SU-DHL-6 (cell line): ENCODE measurements at regions not wholly inside any gene's neighbourhood (a gene's known extent, or its start where the extent isn't known, plus 50 kb on each side); places are given as distances from the start of the nearest gene placed in this dataset.

Source experiments
- H2AFZ ChIP-seq: fragments of 200-600 bp; sonication (generic); 2 replicates; pipeline ENCODE4 v1.6.1; 2014; ENCODE audit warnings: low read depth, mild to moderate bottlenecking, moderate library complexity, mixed read lengths, antibody characterized with exemption, low read length; ENCODE audit not compliant: severe bottlenecking
- H3F3A ChIP-seq: fragments of 200-600 bp; shearing (Covaris generic); 2 replicates; pipeline ENCODE4 v1.6.0; 2016; ENCODE audit warnings: antibody characterized with exemption, mild to moderate bottlenecking; ENCODE audit not compliant: insufficient read depth
- H3K27ac ChIP-seq: fragments of 200-600 bp; sonication (generic); 2 replicates; pipeline ENCODE4 v1.5.1; 2016; ENCODE audit warnings: low read depth, mild to moderate bottlenecking, low read length, moderate library complexity, mixed read lengths
- H3K27me3 ChIP-seq: fragments of 200-600 bp; sonication (generic), shearing (Covaris generic); 2 replicates; pipeline ENCODE4 v1.6.0; 2014; ENCODE audit warnings: mild to moderate bottlenecking, low read length
- H3K36me3 ChIP-seq: fragments of 200-600 bp; sonication (generic); 2 replicates; pipeline ENCODE4 v1.6.1; 2014; ENCODE audit warnings: mild to moderate bottlenecking, low read length, mixed read lengths
- H3K4me2 ChIP-seq: fragments of 300-600, 200-600 bp; shearing (Covaris generic), sonication (generic); 2 replicates; pipeline ENCODE4 v1.6.0; 2014; ENCODE audit warnings: low read length, low read depth, mild to moderate bottlenecking; ENCODE audit not compliant: poor library complexity, severe bottlenecking
- H3K4me3 ChIP-seq: fragments of 200-600 bp; sonication (generic); 2 replicates; pipeline ENCODE4 v1.5.1; 2014; ENCODE audit warnings: antibody characterized with exemption, low read length, mild to moderate bottlenecking, mixed read lengths; ENCODE audit not compliant: insufficient read depth, poor library complexity, severe bottlenecking
- H3K79me2 ChIP-seq: fragments of 200-600 bp; sonication (generic); 2 replicates; pipeline ENCODE4 v1.6.1; 2014; ENCODE audit warnings: mild to moderate bottlenecking, low read length, moderate library complexity; ENCODE audit not compliant: insufficient read depth
- H3K9ac ChIP-seq: fragments of 200-600 bp; sonication (generic); 2 replicates; pipeline ENCODE4 v1.7.0; 2014; ENCODE audit warnings: mild to moderate bottlenecking, low read length
- H3K9me2 ChIP-seq: fragments of 200-600 bp; sonication (generic); replicated peaks from 2 replicates; pipeline ENCODE4 v1.6.1; 2014; ENCODE audit warnings: low read length; ENCODE audit not compliant: insufficient read depth
- H3K9me3 ChIP-seq: fragments of 200-600 bp; sonication (generic); 2 replicates; pipeline ENCODE4 v1.6.1; 2014; ENCODE audit warnings: low read length, mixed read lengths; ENCODE audit not compliant: insufficient read depth
- H4K20me1 ChIP-seq: fragments of 200-600 bp; sonication (generic); 2 replicates; pipeline ENCODE4 v1.6.1; 2014; ENCODE audit warnings: low read depth, mild to moderate bottlenecking, antibody characterized with exemption, low read length, moderate library complexity, mixed read lengths
- EZH2phosphoT487 ChIP-seq: fragments of 200-600 bp; sonication (generic), shearing (Covaris generic); conservative IDR thresholded peaks from 2 replicates; pipeline ENCODE4 v1.6.1; 2018; ENCODE audit warnings: mild to moderate bottlenecking, antibody characterized with exemption, low read length, moderate library complexity, mixed read lengths
- TF ChIP-seq, protein P1 (sequence below): fragments of 200-600 bp; sonication (generic); IDR thresholded peaks from one replicate; pipeline ENCODE4 v1.5.1; 2017; ENCODE audit warnings: antibody characterized with exemption, mild to moderate bottlenecking, low read length, moderate library complexity; ENCODE audit not compliant: insufficient read depth, poor library complexity, severe bottlenecking

GRCh38 chr6:90393232-90393884 lies 96.7 kb upstream of the BACH2 start:
- Histone ChIP-seq H2AFZ (no peak overlapping the region), H3K9ac (no peak overlapping the region), H3K79me2 (no peaks in the 10 kb centered on the region), H3F3A (no peaks in the 10 kb centered on the region), H3K27ac (no peak overlapping the region), H3K27me3 (no peaks in the 10 kb centered on the region), H3K36me3 (no peaks in the 10 kb centered on the region), H3K4me2 (peak overlapping the region; percentile 22), H3K4me3 (no peak overlapping the region), H4K20me1 (no peaks in the 10 kb centered on the region), H3K9me3 (no peaks in the 10 kb centered on the region), H3K9me2 (no peaks in the 10 kb centered on the region)
- TF ChIP-seq, protein P1, sequence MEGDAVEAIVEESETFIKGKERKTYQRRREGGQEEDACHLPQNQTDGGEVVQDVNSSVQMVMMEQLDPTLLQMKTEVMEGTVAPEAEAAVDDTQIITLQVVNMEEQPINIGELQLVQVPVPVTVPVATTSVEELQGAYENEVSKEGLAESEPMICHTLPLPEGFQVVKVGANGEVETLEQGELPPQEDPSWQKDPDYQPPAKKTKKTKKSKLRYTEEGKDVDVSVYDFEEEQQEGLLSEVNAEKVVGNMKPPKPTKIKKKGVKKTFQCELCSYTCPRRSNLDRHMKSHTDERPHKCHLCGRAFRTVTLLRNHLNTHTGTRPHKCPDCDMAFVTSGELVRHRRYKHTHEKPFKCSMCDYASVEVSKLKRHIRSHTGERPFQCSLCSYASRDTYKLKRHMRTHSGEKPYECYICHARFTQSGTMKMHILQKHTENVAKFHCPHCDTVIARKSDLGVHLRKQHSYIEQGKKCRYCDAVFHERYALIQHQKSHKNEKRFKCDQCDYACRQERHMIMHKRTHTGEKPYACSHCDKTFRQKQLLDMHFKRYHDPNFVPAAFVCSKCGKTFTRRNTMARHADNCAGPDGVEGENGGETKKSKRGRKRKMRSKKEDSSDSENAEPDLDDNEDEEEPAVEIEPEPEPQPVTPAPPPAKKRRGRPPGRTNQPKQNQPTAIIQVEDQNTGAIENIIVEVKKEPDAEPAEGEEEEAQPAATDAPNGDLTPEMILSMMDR, result peak; percentile 62
- TF ChIP-seq EZH2phosphoT487, result no peak

DNA sequence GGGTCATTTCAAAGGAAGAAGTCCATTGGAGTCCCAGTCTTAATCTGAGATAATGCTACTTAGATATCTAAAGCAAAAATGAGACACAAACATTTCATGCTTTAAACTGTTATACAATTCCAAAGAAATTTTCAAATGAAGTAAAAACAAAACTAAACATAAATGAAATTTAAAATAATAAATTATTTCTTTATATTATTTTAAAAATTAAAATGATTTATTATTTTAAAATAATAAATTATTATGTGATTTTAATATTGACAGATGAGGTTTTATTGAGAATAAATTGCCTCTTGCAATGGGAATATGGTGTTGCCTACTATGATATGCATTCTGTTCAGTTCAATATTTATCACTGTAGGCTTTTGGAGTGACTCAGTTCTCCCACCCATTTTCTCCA lies 93.7 kb upstream of the BACH2 start:
- no peak overlapping the region for H3K9ac ChIP-seq
- no peak overlapping the region for H3K4me3 ChIP-seq
- H3K36me3 ChIP-seq, result no peaks in the 10 kb centered on the region
- H3K79me2 ChIP-seq, result no peaks in the 10 kb centered on the region
- no peak for TF ChIP-seq EZH2phosphoT487
- TF ChIP-seq, protein P1, result no peak
- no peak overlapping the region for H3K27ac ChIP-seq
- H3K9me2 ChIP-seq, result no peaks in the 10 kb centered on the region
- no peaks in the 10 kb centered on the region for H3F3A ChIP-seq
- no peaks in the 10 kb centered on the region for H3K9me3 ChIP-seq
- H4K20me1 ChIP-seq, result no peaks in the 10 kb centered on the region
- H3K4me2 ChIP-seq, result no peak overlapping the region
- no peak overlapping the region for H2AFZ ChIP-seq
- no peaks in the 10 kb centered on the region for H3K27me3 ChIP-seq

- Histone ChIP-seq H3K27ac (no peak overlapping the region), H4K20me1 (no peaks in the 10 kb centered on the region), H3K9me3 (no peaks in the 10 kb centered on the region), H3K27me3 (no peaks in the 10 kb centered on the region), H3K4me2 (no peak overlapping the region), H3K79me2 (no peaks in the 10 kb centered on the region), H3F3A (peaks cover 7% of the 10 kb centered on the region; the same call in 1 of the 2 replicates), H2AFZ (no peak overlapping the region), H3K36me3 (no peaks in the 10 kb centered on the region), H3K9ac (no peak overlapping the region), H3K4me3 (no peak overlapping the region), H3K9me2 (no peaks in the 10 kb centered on the region)
- TF ChIP-seq, protein P1, result no peak
- no peak for TF ChIP-seq EZH2phosphoT487
Observed at GRCh38 chr6:90388395-90388794, 91.8 kb upstream of the BACH2 start.
